NCI-H82 (cell line): ENCODE measurements at regions not wholly inside any gene's neighbourhood (a gene's known extent, or its start where the extent isn't known, plus 50 kb on each side); places are given as distances from the start of the nearest gene placed in this dataset.
"Not testable (repeated sequence)": the region's sequence is repeated elsewhere in the genome, so short reads cannot be mapped to it uniquely, and the experiment has no call there.

Experiments
- DNase-seq: peaks from one replicate; lab custom pipeline; 2025; lab: John Stamatoyannopoulos, UW

GRCh38 chr18:38497266-38497665 lies 931.7 kb upstream of the CELF4 start:
- no peak for DNase-seq

DNA sequence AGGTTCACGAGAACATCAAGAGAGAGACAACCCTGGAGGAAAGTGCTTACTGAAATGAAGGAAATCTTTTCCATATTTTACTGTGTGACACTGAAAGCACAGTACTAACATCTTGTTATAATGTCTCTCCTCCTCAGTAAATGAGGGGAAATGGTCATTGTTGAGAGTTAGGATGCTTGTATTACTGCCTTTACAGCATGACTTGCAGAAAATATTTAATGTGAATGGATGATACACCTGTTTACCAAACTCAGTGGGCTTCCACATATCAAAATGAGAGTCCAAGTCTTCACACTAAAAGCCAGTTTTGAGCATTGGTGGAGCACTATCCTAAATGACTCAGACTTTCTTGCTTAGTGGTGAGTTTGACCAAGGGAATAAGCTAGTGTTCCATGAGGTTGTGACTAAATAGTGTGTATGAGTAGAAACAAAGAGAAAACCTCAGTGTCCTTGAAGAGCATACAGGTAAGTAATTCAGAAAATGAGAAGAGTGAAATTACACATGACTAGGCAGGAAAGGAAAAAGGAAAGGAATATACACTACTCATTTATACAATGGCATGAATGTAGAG lies 930.7 kb upstream of the CELF4 start:
- no peak for DNase-seq

DNA sequence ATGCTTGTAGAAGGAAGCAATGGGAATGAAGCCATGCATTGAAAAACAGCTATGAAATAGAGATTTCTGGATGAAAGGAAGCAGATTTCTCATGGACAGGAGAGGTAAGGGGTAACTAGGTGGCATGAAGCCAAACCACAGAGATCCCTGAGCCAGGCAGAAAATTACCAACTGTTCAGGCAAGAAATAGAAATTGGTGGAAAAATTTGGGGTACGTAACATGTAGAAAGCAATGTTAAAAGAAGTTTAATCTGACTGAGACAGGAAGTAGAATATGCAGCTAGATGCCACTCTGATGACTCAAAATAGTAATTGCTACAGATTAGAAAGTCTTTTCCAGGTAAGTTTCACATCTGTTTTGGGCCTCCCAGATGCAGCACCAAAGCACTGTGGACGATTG lies 928.5 kb upstream of the CELF4 start:
- no peak for DNase-seq

- DNase-seq, result no peak
These were observed 925.6 kb upstream of the CELF4 start for GRCh38 chr18:38491195-38491594.

GRCh38 chr18:38489721-38490120 lies 924.1 kb upstream of the CELF4 start:
- DNase-seq, result not testable (repeated sequence)

- DNase-seq, result no peak
These were observed 921.9 kb upstream of the CELF4 start for GRCh38 chr18:38487521-38487920.

- DNase-seq, result no peak
These were observed 917.7 kb upstream of the CELF4 start for GRCh38 chr18:38483326-38483725.

DNA sequence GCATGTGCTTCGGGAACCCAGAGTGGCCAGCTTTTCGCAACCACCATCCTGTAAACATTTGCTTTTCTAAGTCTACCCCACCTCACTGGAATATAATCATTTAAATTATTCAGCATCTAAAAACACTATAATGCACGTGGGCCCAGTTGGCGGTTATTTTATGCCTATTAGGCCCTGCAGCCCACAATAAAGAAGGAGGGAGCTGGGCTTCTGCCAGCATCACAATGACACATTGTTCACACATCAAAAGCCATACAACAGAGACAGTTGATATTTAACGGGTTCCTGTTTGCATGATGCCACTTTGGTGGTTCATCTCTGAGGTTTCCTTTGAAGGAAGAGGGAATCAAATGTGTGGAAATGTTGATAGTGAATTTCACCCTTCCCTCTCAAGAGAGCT lies 916.0 kb upstream of the CELF4 start:
- DNase-seq, result no peak

GRCh38 chr18:38475686-38476085 lies 910.1 kb upstream of the CELF4 start:
- DNase-seq, result no peak

- DNase-seq, result no peak
These were observed 907.9 kb upstream of the CELF4 start for GRCh38 chr18:38473535-38473934.

DNA sequence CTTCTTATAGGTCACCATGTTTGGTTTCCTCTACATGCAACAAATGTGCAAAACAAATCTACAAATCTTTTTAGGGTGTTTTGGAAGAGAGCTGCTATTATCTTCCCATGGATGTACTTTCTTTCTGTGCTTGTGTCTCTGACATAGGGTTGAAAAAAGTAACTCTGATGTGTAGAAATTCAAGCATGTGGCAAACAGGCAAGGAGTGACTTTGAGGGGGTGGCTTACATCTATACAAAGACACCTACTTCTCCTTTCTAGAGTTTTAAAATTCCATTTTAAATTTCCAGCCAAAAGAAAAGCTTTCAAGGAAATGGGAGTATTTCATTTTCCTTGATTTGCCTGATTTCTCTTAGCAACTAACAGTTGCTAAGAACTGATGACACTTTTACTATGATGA lies 904.8 kb upstream of the CELF4 start:
- DNase-seq, result no peak

DNA sequence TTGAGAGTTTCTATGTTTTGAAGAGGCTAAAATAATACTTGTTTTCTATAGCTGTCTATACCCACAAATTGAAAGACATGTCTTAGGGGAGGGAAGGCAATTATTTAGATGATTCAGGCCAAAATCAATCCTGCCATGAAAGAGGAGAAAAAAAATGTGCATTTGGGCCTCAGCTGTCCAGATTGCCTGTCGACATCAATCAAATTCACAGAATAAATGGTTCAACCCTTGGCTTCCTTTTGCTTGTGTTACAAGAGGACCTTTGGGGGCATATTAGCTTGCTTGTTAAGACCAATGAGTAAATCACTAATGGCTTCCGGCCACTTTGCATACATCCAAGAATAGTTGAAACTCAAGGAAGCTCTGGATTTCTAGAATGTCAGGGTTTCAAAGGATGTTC lies 900.8 kb upstream of the CELF4 start:
- no peak for DNase-seq

DNA sequence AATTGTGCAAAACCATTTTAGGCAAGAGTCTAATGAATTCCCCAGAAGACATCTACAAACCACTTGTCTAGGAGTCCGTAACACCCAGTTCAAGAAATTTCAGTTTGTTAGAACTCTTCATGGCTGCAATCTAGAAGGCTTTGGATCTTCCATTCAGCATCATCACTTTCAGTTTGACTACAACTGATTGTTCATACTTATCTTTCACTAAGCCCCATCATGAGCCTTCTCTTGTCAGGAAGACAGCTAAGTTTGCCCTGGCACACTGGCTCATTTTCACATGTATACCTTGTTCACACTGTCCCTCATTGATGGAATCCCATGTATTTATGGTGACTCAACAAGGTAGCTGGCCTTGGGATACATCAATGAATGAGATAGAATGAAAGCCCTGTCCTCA lies 898.4 kb upstream of the CELF4 start:
- no peak for DNase-seq

DNA sequence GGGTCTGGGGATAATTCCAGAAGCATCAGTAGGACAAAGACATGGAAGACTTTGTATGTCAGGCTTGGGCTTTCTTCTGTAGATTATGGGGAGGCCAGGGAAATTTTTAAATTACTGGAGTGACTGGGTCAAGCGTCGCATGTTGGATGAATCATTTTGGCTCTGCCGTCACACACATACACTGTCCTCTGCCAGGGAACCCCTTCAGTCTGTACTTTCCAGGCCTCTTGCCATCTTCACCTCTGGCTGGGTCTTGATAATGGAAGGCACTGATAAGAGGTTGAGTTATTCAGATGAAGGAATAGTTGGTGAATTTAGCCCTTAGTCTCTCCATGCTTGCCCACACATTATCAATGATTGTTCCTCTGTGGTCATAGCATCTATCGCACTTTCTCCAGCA lies 895.1 kb upstream of the CELF4 start:
- DNase-seq, result no peak

DNA sequence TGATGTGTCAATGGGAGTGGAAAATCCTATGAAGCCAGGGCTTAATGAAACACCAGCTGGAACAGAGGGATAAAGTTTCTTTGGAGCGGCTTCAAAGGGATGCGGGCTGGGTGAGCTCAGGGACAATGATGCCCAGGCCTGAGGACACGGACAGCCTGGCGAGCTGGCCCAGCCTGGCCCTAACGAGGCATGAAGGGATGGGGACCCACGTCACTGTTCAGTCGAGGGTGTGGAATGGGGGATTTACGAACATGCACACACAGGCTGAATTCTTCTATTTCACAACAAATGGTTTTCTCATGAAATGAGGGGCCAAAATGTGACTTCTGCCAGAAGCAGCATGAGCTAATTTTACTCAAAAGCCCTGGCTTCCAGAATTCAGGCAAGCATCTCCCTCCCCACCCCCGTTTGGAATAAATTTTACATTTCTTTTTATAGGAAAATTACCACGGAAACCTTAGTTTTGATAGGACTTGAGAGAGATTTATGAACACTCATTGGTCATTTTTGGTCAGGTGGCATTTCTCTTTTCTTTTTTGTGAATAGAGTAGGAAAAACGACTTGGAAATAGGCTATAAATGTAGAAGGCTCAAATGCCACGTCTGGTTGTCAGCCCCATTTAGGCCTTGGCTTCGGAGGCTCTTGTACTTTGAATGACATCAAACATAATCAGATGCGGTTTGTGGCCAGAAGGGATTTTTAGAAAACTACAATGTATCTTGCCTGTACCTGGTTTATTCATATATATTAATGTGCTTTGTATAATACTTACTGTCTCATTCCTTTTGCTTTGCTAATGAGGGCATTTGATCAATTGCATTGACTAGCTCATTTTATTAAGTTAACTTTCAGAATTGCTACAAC lies 893.8 kb upstream of the CELF4 start:
- DNase-seq, result peak; percentile 95

DNA sequence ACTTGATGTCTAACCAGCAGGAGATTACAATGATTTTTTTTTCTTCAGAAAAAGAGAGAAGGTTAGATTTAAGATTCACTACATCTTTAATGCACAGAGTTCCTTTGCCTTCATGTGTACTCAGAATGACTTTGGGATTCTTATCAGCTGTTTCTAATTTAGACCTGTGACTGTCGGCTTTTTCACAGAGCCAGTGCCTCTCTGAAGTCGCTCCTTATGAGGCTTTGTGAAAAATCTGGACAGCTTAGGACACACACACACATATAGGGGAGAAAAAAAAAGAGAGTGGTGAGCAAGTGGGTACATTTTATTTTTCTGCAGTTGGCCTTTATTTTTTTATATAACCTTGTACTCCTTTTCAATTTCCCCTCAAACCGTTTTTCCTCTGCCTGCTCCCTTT lies 893.1 kb upstream of the CELF4 start:
- peak; percentile 79 for DNase-seq

DNA sequence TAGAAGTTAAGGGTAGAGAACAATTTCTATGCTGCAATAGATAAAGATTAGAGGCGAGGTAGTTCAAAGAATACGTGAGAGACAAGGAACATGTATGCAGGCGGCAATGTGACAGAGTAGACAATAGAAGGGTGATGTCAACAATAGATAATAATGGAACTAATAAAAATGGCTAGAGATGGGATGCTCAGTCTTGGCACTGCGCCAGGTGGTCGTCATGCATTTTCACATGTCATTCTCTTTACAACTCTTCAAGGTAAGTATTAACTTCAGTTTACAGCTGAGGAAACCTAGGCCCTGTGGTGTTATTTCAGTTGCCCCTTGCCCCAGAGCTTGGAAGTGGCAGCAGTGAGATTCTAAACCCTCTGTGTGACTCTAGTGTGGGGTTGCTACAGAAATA lies 890.7 kb upstream of the CELF4 start:
- DNase-seq, result no peak

- peak; percentile 72 for DNase-seq
These were observed 889.3 kb upstream of the CELF4 start for GRCh38 chr18:38454764-38455469.

DNA sequence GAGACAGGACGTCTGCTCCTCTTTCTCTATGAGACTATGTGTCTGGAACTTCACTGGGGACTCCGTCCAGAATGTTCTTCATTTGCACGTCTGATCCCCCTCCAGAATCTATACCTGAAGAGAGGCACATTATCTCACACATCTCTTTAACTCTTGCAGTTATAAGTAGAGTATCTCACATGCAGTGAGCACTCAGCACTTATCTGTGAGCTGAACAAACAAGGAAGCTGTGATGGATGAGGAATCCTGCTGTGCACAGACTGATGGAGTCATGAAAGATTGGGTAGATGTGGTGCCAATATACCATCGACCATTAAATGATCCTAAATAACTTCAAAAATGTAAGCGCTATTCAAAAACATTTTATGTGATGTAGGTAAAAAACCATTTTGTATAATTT lies 888.3 kb upstream of the CELF4 start:
- DNase-seq, result no peak

DNA sequence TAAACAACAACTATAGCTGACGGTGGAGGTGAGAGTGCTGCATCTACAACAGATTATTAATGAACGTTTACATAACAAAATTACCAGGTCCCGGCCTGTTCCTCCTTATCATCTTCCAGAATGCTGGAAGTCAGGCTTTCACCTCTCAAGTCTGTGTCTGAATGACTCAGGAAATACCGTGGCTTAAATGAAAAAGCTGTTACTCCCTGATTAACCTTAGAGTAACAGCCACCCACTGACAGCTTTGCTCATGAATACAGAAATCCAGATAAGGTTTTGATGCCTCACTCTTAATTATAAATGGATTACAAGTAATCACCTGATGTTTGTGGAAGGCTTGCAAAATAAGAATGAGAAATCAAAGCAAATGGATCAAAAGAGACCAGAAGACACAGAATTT lies 885.3 kb upstream of the CELF4 start:
- DNase-seq, result peak; percentile 91

DNA sequence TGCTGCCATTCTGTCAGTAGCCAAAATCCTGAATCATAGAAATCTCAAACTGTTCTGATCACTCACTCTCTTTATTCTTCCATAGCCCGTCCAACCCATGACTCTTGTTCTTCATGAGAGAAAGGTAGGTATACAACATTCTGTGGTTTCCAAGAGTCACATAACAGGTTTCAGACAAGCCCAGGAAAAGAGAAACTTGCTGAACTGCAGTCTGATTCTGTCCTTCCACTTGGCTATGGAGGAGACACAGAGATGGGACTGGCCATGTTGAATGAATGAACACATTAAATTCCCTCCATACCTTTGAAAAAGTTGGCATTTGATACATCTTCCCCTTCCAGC lies 880.2 kb upstream of the CELF4 start:
- no peak for DNase-seq

DNA sequence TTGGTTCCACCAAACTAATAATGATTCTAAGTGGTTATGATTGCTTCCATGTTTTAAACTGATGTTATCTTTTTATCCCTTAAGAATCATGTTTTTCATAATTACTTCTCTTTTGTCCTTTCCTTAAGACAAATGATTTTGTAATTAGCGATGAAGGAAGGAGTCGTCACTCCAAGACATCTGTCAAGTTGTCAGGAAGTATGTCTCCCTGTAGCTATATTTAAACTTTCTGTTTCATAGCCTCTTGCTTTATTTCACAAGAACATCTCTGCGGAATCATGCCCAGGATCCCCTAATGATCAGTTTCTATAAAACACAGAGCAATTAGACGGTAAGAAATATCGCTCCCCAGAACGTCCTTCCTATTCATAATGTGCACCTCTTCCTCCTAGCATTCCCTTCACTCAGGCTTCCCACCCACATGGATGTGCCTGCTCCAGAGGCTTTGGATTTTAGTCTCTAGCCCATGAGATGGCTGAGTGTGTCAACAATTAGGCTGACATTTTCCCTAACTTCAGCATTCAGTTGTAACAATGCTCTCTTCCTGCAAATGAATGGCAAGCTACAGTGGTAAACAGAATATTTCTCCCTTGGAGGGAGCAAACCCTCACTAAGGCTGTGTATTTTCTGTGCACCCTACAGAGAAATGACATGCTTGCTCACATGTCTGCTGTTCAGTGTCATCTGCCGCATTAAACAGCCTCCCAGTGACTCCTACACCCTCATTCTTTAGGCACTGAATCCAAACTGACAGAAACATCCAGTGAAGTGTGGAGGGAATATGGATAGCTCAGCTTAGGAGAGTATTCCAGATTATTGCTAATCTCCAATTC lies 879.6 kb upstream of the CELF4 start:
- DNase-seq, result no peak
